GM19025 (cell line): ENCODE measurements at regions not wholly inside any gene's neighbourhood (a gene's known extent, or its start where the extent isn't known, plus 50 kb on each side); places are given as distances from the start of the nearest gene placed in this dataset.
"Not testable (repeated sequence)": the region's sequence is repeated elsewhere in the genome, so short reads cannot be mapped to it uniquely, and the experiment has no call there.

Experiments
- ATAC-seq: cut with Tn5 transposase; IDR thresholded peaks from one replicate; pipeline ENCODE4 v1.9.1; 2021; ENCODE audit warnings: mild to moderate bottlenecking, low read depth, moderate library complexity; ENCODE audit not compliant: unreplicated experiment

DNA sequence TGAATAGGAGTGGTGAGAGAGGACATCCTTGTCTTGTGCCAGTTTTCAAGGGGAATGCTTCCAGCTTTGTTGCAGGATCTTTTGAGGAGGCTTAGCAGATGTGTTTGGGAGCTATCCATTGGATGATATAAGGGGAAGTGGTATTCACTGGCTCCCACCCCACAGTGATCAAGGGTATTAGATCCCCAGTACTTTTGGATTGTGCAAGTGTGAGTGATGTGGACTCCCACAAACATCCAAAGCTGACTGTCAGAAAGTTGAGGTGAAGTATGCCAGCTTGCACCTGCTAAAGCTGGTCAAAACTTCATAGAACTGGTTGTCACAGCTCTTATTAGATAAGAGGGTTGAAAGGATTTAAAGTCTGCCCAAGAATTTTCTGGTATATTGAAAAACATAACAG is 110.1 kb upstream of the BTG1 start:
- no peak for ATAC-seq

DNA sequence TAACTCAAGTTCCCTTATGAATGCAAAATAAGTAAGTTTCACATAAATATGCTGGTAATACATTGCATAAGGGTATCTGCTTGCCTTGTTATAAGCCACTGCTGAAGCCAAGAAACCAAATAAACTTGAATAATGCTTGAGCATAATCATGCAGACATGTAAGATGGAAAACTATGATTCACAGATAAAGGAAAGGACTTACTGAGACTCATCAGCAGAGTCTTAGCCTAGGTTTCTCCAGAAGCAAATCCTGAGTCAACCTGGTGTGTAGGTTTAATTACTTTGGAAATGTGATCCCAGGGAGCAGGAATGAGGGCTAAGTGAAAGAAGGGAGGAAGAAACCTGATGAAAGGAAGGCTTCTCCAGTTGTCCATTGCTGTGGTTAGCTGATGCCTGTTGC is 107.7 kb upstream of the BTG1 start:
- no peak for ATAC-seq

DNA sequence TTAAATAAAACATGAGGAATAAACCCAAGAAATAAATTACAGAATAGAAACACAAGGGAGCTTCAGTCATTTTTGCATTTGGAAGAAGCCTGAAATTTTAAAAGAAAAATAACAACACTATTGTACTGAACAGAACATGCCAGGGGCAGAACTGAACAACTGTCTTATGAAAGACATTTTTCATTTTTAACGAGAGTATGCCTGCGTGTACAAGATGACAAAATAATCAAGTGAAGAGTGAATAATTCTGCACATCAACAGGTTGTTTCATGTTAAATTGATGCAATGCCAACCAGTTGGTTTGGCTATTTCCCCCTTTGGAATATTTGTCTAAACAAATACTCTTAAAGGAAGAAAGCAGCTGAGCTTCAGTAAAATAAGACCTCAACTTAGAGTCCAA is 103.3 kb upstream of the BTG1 start:
- no peak for ATAC-seq

- ATAC-seq: no peak
These were observed 98.4 kb upstream of the BTG1 start for GRCh38 chr12:92244036-92244435.

- ATAC-seq: no peak
These were observed 97.3 kb upstream of the BTG1 start for GRCh38 chr12:92242907-92243306.

DNA sequence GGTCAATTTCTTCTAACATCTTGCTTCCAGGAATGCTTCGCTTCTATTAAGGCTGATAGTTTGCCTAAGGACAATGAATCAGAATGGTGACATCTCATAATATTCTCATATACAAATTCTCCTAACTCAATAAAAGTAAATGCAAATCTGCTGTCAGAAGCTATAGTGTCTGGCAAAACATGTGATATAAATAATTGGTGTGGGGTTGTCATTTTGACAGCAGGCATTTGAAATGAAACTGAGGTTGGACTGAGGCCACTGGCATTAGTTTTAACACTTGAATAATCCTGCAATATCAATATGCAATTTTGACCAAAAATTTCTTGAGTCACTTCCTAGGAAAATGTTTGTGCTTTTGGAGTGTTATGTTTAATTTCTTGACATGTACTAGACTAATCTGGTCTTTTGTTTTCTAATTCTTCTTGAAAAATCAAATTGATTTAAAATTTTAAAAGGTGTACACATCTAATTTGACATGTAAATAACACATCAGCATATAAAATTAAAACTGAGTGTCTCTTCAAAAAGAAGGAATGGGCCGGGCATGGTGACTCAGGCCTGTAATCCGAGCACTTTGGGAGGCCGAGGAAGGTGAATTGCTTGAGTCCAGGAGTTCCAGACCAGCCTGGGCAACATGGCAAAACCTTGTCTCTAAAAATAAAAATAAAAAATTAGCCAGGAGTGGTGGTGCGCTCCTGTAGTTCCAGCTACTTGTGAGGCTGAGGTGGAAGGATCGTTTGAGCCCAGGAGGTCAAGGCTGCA is 92.3 kb upstream of the BTG1 start:
- no peak for ATAC-seq

- no peak for ATAC-seq
These were observed 91.6 kb upstream of the BTG1 start for GRCh38 chr12:92237262-92237661.

DNA sequence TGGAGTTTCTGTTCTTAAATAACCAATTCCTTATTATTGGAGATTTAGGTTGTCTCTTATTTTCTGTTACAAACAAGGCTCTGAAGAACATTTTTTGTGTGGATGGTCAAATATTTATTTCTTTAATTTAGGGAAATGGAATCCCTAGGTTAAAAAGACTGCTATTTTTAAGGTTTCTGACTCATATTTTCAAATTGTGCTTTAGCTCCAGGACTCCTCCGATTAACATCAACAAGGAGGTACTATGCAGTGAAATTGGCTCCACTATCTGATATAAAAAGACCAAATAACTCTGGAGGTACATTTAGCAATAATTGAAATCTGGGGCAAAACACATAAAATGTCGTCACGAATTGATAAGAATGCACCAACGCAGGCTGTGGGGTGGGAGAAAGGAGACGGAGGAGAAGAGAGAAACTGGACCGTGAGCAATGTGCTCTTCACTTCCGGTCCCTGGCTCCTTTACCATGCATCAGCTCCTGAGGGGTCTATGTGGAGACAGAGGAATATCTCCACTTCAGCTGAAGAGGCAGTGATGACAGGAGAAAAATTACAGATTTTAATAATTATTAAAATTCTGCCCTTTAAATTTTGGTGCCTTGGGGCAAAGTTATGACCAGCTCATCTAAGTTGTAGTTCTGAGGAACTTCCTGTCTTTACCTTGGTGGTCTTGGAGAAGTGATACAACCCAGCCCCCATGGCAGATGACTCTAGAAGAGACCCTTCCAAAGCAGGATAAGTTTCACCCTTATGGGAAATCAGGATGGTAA is 90.2 kb upstream of the BTG1 start:
- no peak for ATAC-seq

DNA sequence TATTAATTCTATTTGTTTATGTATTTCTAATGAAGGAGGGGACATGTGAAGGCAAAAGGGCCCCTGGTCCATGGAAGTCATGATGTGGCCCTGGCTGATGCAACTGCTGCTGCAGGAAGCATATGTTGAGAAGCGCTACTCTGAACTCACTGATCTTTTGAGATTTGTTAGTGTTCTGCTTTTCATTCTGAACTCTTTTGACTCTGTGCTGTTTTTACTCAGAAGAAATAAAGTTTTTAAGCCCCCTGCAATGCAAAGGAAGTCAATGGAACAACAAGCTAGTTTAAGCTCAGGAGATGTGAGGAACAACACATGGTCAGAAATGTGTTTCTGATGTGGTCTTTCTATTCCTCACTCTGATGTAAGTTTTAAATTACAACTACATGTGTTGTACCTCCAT is 88.9 kb upstream of the BTG1 start:
- no peak for ATAC-seq

DNA sequence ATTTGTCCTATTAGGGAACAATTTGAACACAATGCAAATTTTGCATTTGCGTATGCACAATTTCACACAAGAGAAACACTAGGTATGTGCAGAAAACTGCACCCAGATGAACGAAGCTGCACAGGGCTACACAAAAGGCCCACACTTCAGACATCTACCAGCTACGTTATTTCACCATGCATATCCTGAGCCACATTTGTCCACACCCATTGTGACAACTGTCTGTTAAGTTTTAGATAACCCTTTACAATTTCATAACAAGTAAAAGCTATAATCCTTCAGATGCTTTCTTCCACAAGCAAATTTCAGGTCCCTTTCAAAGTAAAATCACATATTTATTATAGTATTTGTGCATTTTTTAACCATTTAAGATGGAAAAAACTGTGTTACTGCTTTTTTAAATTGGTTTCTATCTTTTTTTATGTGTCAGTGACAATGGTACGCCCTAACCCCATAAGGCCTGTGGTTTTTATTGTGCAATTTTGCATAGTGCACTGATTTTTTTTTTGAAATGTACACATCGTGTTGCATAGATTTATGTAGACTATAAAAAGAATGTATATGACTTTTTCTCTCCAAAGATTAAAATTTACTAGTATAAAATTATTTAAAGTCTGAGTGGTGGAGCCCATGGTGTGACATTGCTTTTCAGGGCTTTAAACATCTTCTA is 87.8 kb upstream of the BTG1 start:
- no peak for ATAC-seq

- ATAC-seq: not testable (repeated sequence)
These were observed 86.8 kb upstream of the BTG1 start for GRCh38 chr12:92232371-92232932.

DNA sequence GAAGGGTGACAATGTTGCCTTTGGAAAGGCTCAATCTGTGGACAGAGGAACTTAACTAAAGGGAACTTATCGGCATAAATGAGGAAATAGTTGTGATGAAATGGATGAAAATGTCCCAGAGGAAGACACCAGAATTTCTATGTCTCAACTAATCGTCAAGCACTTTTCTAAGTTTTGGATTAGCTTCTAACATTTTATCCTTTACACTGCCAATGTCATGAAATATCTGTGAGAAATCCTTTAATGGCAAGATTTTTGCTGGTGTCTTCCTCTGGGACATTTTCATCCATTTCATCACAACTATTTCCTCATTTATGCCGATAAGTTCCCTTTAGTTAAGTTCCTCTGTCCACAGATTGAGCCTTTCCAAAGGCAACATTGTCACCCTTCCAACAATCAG is 86.3 kb upstream of the BTG1 start:
- not testable (repeated sequence) for ATAC-seq

DNA sequence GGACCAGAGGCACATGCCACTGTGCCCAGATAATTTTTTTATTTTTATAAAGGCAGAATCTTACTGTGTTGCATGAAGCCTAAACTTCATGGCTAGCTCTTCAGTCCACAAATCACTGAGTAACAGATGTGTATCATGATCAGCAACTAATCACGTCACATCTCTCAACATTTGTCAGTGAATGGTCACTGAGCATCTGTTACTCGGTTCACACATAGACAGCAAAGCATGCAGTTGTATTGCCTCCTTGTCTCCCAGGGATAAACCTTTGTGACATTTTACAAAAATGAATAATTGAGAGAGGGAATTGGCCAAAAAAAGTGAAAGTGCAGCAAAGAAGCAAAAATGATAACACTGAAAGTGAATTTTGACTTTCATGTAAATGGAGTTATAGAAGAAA is 85.9 kb upstream of the BTG1 start:
- not testable (repeated sequence) for ATAC-seq

DNA sequence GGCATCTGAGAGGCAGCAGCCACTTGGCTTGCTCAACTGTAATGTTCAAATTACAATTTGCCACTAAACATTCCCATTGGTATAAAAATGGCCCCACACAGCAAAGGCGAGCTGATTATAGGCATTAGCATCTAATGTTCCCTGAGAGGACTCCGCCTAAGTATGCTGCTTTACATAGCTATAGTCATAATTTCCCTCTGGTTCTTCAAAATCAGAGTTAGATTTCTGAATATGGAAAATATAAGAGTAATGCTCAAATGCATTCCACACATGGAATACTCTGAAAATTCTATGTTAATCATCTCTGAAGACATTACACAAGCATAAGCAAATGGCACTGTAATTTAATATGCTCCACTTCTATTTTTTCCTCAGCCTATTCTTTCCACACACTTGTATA is 83.7 kb upstream of the BTG1 start:
- no peak for ATAC-seq

GRCh38 chr12:92226961-92227360 is 81.3 kb upstream of the BTG1 start:
- no peak for ATAC-seq

- ATAC-seq: no peak
These were observed 80.5 kb upstream of the BTG1 start for GRCh38 chr12:92226071-92226661.

DNA sequence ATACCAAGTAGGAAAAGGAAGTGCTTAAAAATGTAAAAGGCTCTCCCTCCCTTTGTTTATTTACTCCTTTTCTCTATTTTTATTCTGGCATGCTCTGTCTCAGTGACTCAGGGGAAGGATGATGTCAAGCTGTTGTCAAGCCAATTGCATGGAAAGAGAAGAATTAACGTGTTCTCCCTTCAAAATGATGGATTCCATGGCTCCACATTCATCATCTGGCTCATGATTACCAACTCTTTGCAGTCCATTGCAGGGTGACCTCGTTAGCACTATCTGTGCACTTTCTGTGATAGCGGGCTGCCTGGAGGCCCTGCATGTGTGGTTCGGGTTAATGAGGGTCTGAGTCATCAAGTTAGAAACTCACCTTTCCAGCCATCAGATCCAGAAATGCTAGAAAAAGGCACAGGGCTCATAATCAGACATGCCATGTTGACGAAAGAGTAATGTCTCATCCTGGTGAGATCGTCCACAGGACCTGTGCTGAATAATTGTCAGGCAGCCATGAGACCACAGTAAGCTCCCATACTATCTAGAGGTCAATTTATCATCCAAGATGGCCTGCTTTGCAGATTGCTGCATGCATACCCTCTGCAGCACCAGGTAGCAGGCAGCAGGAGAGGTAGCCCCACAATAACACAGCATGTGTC is 79.2 kb upstream of the BTG1 start:
- ATAC-seq: no peak

- no peak for ATAC-seq
These were observed 77.8 kb upstream of the BTG1 start for GRCh38 chr12:92223481-92223880.

DNA sequence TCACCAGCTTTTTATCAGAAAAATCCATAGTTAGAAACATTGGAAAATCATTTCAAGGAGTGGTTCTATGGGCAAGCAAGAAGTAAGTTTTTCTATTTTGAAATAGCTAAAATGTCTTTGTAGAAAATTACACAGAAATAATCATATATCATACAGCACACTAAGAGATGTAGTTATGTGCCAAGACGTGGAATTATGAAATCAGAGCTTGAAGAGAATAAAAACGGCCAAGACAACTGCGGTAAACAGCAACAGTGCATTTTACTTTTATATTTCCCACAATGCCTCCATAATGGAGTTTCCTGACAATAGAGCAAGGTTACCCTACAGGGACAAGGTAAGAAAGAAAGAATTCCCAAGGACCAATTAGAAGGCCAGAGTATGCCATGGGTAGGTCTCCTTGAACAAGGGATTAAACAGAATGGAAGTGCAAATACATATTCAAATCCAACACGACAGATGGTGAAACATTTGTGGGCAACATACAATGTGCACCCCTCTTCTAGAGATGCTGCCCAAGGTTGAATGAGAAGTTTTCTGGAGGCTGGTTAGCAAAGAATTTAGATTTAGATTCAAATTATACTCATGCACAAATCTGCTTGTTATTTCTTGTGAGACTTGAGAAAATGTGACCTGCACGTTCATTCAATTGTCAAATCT is 76.1 kb upstream of the BTG1 start:
- no peak for ATAC-seq
